ENCODE measurements at regions not wholly inside any gene's neighbourhood (a gene's known extent, or its start where the extent isn't known, plus 50 kb on each side); places are given as distances from the start of the nearest gene placed in this dataset.

DNA sequence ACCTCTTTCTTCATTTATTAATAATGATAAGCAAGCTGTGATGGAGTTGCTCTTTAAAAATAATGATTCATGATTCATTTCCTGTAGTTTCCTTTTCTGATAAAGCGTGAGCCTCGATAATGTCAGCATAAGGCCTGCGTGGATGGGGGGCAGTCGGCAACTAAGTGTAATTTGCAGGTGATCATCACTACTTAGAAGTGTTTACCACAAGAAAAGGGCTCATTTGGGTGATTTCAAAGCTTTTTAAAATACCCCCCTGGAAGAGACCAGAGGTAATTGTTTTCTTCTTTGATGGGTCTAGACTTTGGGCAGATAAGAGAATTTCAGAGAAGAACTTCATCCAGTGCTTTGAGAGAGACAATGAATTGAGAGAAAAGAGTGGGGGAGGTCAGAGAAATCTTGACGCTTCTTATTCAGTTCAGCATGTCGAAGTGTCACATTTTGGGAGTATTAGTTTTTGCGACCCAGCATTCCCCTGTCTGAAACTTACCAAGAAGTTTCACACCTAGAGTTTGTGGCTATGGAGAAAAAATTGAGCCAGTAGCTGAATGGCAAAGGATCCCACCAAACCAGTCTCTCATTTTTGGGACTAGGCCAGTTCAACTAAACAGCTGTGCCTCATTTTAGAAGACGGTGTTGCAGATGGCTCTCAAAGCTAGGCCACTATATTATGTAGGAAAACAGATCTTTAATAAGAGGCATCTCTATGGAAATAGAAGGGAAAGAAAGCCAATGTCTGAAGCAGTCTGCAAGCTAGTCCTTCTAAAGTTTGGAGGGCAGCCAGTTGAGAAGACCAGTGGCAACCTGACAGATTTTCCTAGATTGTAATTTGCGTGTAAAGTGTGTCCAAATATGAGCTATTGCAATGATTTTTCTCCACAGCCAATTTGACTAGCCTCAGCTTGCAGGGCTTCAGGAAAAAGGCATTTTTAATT is 171.0 kb upstream of the PPP1R2C start:
- Histone ChIP-seq H3K9me3 (no peaks in the 10 kb centered on the region), H3K4me1 (ENCODE audit: low read depth) (no peaks in the 10 kb centered on the region), H3K4me3 (no peak overlapping the region), H3K36me3 (ENCODE audit: low read depth) (no peaks in the 10 kb centered on the region)
- TF ChIP-seq CTCF (IDR thresholded peaks at IDR 0.05) = no peak
- no peak for DNase-seq
- ATAC-seq = no peak
- intact Hi-C loops (cut with DNase I, micrococcal nuclease) = no loop called here

DNA sequence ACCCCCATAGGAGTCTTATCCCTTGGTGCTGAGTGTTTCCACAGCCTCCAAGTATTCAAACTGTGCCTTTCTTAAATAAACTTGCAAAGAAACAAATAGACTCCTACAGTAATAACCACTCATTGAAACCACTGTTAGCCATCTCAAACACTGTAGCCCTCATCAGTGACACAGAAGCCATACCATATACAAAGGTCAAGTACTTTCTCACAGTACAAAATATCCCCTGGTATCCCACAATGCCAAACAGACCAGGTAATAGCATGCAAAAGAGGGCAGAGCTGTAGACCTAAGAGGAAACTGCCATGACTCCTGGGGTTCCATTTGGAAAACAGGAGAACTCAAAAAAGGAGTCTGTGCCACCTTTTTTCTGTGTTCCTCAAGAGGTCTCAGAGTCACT is 173.8 kb upstream of the PPP1R2C start:
- H3K9me3 ChIP-seq = no peaks in the 10 kb centered on the region
- DNase-seq (no peak), ATAC-seq (no peak)
- intact Hi-C loops (cut with DNase I, micrococcal nuclease) = no loop called here
- H3K4me1 ChIP-seq (ENCODE audit: low read depth) = no peaks in the 10 kb centered on the region
- no peak for TF ChIP-seq CTCF (IDR thresholded peaks at IDR 0.05)
- no peaks in the 10 kb centered on the region for H3K36me3 ChIP-seq (ENCODE audit: low read depth)
- H3K4me3 ChIP-seq = no peak overlapping the region

DNA sequence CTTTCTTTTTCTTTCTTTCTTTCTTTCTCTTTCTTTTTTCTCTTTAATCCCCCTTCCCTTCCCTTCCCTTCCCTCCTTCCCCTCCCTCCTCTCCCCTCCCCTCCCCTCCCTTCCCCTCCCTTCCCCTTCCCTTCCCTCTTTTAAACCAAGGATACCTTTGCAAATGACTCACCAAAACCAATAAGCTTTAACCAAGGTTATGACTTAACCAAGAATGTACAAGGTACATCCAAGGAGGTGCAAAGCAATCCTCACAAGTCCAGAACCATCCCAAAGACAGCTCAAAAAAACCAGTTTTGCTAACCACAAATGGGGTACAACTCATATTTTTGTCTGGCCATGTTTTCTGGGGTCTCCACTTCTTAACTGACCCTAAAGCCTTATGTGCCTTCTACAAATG is 174.7 kb upstream of the PPP1R2C start:
- no peak for TF ChIP-seq CTCF (IDR thresholded peaks at IDR 0.05)
- no peaks in the 10 kb centered on the region for H3K9me3 ChIP-seq
- no peaks in the 10 kb centered on the region for H3K4me1 ChIP-seq (ENCODE audit: low read depth)
- H3K36me3 ChIP-seq (ENCODE audit: low read depth) = no peaks in the 10 kb centered on the region
- H3K4me3 ChIP-seq = no peak overlapping the region
- intact Hi-C loops (cut with DNase I, micrococcal nuclease) = no loop called here
- no peak for DNase-seq
- ATAC-seq = no peak

DNA sequence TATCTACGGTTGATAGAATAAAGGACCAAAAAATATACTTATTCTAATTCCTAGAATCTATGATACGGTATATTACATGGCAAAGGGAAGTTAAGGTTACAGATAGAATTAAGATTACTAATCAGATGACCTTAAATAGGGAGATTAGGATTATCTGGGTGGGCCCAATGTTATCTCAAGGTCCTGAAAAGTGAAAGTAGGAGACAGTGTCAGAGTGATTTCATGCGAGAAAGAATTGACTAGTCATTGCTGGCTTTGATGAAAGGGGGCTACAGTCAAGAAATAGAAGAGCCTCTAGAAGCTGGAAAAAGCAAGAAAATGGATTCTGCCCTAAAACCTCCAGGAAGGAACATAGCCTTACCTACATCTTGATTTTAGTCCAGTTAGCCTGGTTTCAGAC is 176.9 kb upstream of the PPP1R2C start:
- TF ChIP-seq CTCF (IDR thresholded peaks at IDR 0.05) = no peak
- DNase-seq = no peak
- no peak for ATAC-seq
- intact Hi-C loops (cut with DNase I, micrococcal nuclease) = no loop called here
- no peak overlapping the region for H3K4me3 ChIP-seq
- H3K9me3 ChIP-seq = no peaks in the 10 kb centered on the region
- H3K4me1 ChIP-seq (ENCODE audit: low read depth) = no peaks in the 10 kb centered on the region
- no peaks in the 10 kb centered on the region for H3K36me3 ChIP-seq (ENCODE audit: low read depth)

GRCh38 chrX:42955349-42955748 is 177.4 kb upstream of the PPP1R2C start:
- H3K36me3 ChIP-seq (ENCODE audit: low read depth) = no peaks in the 10 kb centered on the region
- TF ChIP-seq CTCF (IDR thresholded peaks at IDR 0.05) = no peak
- no peaks in the 10 kb centered on the region for H3K4me1 ChIP-seq (ENCODE audit: low read depth)
- intact Hi-C loops (cut with DNase I, micrococcal nuclease) = no loop called here
- H3K4me3 ChIP-seq = no peak overlapping the region
- H3K9me3 ChIP-seq = no peaks in the 10 kb centered on the region
- no peak for DNase-seq
- no peak for ATAC-seq

Measured in mucosa of descending colon (tissue), 3 donors.